GM19328 (cell line): ENCODE measurements at regions not wholly inside any gene's neighbourhood (a gene's known extent, or its start where the extent isn't known, plus 50 kb on each side); places are given as distances from the start of the nearest gene placed in this dataset.

ENCODE experiments used
- ATAC-seq: cut with Tn5 transposase; IDR thresholded peaks from one replicate; pipeline ENCODE4 v1.9.1; 2021; ENCODE audit warnings: mild to moderate bottlenecking, moderate library complexity; ENCODE audit not compliant: unreplicated experiment

DNA sequence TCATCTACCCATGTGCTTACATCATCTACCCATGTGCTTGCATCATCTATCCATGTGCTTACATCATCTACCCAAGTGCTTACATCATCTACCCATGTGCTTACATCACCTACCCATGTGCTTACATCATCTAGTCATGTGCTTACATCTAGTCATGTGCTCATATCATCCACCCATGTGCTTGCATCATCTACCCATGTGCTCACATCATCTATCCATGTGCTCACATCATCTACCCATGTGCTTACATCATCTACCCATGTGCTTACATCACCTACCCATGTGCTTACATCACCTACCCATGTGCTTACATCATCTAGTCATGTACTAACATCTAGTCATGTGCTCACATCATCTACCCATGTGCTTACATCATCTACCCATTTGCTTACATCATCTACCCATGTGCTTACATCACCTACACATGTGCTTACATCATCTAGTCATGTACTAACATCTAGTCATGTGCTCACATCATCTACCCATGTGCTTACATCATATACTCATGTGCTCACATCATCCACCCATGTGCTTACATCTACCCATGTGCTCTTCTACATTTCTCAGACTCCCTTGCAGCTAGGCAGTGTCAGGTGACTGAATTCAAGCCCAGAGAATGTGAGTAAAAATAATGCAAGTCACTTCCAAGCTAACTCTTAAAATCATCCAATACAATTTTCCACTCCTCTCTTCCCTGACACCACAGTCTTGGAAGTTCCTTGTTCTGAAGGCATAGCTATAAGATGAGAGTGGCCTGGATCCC, 196.8 kb downstream of the CBLN1 start:
- no peak for ATAC-seq

GRCh38 chr16:49081554-49081953, 200.1 kb downstream of the CBLN1 start:
- no peak for ATAC-seq

DNA sequence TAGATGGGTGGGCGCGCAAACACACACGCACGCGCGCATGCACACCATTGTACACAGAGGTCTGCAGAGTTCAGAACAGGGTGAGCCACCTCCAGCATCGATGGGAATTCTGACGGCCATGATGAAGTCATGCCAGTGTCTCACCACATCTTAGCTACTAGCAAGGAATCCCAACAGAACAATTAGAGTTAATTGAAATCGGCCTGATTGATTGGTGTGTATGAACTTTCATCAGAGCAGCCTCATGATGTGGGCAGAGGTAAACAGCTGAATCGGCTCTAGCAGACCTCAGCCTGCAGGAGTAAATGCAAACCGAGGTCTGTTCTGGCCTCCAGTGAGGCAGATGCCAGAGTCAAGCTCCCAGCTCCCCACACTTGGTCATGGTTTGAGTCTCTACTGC, 200.6 kb downstream of the CBLN1 start:
- no peak for ATAC-seq

DNA sequence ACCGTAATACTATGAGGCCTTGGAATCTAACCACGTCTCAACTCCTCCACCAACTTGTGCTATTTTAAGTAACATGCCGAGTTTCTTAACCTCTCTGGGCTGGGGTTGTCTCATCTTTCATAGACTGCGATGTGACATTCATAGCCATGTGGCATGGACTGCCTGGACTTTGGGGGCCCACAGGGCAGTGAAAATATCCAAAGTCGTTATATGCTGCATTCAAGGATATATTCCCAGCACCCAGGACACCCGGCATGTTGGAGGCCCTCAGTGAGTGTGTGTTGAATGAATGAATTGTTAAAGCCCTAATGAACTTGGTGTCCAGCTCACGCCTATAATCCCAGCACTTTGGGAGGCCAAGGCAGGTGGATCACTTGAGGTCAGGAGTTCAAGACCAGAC, 203.1 kb downstream of the CBLN1 start:
- ATAC-seq: no peak

GRCh38 chr16:49078104-49078503, 203.5 kb downstream of the CBLN1 start:
- no peak for ATAC-seq

DNA sequence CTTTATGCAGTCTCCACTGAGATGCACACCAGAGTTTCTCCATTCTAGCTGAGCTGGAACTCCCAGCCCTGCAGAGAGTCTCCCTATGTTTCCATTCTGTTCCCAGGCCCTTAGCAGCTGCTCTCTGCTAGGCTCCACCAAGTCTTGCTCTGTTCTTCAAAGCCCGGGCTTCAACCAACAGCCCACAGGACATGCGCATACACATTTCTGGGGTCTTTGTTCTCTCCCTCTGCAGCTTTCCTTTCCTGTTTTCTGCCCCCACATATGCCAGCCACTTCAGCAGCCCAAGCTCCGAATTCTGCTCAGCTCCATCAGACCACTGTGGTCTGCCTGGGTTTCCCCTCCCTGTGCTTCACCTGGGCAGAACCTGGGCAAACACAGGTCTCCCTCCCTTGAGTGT, 205.9 kb downstream of the CBLN1 start:
- ATAC-seq: no peak

GRCh38 chr16:49068224-49068623, 213.4 kb downstream of the CBLN1 start:
- ATAC-seq: no peak

DNA sequence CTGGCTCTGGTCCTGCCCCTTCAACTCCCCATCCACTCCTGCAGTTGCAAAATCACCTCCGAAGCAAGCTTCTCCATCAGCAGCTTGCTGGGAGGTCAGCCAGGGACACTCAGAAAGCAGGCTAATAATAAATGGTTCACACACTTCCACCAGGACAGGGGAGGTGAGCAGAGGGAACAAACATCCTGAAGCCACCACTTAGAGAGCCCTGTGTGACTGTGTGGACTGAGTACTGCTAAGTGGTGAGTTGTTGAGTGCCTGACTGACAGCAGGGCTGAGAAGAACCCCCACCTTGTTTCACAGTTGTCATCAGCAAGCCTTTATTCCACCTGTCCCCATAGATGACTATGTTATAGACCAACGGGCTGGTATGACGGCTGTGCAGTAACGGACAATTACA, 213.9 kb downstream of the CBLN1 start:
- ATAC-seq: no peak

GRCh38 chr16:49061137-49061714, 220.4 kb downstream of the CBLN1 start:
- no peak for ATAC-seq

DNA sequence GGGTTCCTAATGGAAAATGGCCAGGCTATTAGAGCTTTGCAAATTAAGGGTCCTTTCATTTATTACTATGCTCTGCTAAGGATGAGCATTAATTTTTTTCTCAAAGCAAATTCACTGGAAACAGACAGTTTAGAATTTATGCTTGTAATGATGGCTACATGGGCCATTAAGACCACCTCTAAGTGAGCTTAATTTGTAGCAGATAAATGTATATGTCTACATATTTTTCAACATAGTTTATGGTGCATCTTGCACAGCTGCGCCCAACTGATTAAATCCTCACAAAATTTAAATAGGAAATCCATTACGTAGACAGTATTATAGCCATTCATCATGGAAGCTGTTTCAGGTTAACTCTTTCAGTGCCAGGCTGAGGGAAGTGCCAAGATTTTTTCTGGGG, 220.9 kb downstream of the CBLN1 start:
- ATAC-seq: no peak

GRCh38 chr16:49058382-49058781, 223.3 kb downstream of the CBLN1 start:
- ATAC-seq: no peak

- no peak for ATAC-seq
Observed at GRCh38 chr16:49057936-49058335, 223.7 kb downstream of the CBLN1 start.

DNA sequence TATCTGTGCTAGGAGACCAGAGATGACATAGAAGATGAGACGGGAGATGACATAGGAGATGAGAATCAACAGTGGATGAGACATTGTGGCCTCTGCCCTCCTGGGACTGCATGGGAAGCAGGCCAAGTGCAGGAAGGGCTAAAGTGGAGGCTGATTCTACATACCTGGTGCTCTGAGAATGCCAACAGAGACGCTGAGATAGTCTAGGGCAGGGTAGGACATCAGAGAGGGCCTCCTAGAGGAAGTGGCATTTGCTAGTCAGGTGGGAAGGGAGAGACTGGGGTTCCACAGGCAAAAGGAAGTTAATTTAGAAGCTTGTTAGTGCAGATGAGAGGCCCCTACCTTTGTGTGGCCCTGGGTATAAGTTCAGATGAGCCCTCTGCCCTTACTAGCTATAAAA, 224.2 kb downstream of the CBLN1 start:
- no peak for ATAC-seq

- ATAC-seq: no peak
Observed at GRCh38 chr16:49056546-49056945, 225.1 kb downstream of the CBLN1 start.

GRCh38 chr16:49055824-49056545, 225.7 kb downstream of the CBLN1 start:
- ATAC-seq: no peak

DNA sequence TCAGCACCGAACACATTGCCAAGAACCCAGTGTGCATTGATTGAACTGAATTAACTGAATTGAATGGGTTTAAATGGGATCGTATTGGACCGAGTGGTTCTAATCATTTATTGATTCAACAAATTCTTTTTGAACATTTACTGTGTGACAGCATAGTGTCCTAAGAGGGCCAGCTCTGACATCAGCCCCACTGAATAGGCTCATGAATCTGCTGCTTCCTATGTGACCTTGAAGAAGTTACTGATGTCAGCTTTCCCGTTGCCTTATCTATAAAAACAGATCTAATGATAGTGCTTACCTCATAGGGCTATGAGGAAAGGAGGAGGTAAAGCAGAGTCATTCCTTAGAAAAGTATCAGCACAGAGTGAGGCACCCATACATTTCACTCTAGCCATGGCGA, 226.3 kb downstream of the CBLN1 start:
- ATAC-seq: no peak

- no peak for ATAC-seq
Observed at GRCh38 chr16:49054606-49055005, 227.0 kb downstream of the CBLN1 start.

- ATAC-seq: no peak
Observed at GRCh38 chr16:49052846-49053245, 228.8 kb downstream of the CBLN1 start.

- no peak for ATAC-seq
Observed at GRCh38 chr16:49051576-49051975, 230.1 kb downstream of the CBLN1 start.

DNA sequence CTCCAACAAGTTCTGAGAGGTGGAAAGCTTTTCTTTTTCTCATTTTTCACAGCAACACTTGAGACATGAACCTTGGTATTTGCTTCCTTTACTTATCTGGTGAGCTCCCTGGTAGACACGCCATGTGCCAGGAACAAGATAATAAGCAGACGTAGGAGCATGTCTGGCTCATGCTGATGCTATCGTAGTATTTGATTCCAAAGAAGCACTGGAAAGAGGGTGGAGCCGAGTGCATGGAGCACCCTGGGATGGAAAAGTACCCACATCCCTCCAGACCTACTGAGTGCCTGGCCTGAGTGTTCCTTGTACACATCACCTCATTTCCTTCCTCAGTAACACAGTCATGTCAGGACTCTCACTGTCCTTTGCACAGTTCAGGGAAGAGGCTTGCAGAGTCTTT, 231.0 kb downstream of the CBLN1 start:
- no peak for ATAC-seq

DNA sequence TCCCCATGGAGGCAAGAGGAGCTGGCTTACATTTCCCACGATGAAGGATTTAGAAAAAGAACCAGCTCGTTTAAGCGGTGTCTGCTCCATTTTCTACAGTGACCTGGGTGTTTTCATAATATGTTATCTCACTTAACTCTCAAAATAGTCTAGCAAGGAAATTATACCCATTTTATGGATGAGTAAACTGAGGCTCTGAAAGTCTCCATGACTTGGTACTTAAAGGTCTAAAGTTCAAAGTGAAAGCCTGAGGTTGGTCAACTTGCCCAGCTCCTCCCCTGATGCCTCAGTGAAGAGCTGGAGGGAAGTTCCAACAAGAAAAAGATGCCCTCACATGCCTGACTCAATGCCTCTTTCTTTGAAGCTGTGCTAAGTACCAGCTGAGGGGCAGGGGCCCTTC, 232.0 kb downstream of the CBLN1 start:
- no peak for ATAC-seq

DNA sequence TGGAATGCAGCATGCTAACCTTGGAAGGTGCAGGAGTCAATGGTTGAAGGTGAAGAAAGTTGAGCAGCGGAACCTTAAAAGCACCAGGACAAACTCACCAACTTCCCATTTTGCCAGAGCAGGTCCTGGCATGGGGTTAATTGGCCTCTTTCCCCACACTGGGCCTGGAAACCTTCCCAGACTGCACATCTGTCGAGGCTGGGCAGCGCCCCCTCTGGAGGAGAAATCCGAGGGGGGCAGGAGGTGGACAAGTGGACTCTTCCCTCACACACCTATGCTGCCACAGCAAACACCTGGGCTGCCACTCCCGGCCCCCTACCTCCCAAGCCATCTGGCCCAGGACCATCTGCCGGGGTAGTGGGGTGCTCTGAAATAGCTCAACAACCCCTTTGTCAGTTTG, 232.4 kb downstream of the CBLN1 start:
- ATAC-seq: no peak
